Keratinocyte (primary cell): ENCODE measurements at regions not wholly inside any gene's neighbourhood (a gene's known extent, or its start where the extent isn't known, plus 50 kb on each side); places are given as distances from the start of the nearest gene placed in this dataset.

ENCODE experiments used
- DNase-seq: peaks from one replicate; pipeline ENCODE4 v3.0.0-alpha.2; 2011; ENCODE audit warnings: low read depth, missing footprints, low spot score
- FAIRE-seq: peaks from 2 replicates; lab custom pipeline; 2011; peaks lifted over from hg19 to GRCh38; lab: Jason Lieb, UNC
- H2AFZ ChIP-seq: 2 replicates; pipeline ENCODE4 v1.6.0; 2012; ENCODE audit warnings: low read length, control low read depth, inconsistent platforms; ENCODE audit not compliant: control insufficient read depth
- H3K27ac ChIP-seq: 2 replicates; pipeline ENCODE4 v1.5.1; 2011; ENCODE audit warnings: low read length; ENCODE audit not compliant: control insufficient read depth, insufficient read depth
- H3K27me3 ChIP-seq: 3 replicates; pipeline ENCODE4 v1.6.0; 2011; ENCODE audit warnings: low read length; ENCODE audit not compliant: control insufficient read depth, insufficient read depth; ENCODE audit errors: extremely low read depth
- H3K36me3 ChIP-seq, 2 experiments: 2 replicates in 1 of 2; 3 replicates in 1 of 2; pipeline ENCODE4 v1.5.1; 2011; ENCODE audit warnings: low read length in 2 of 2, mild to moderate bottlenecking in 1 of 2; ENCODE audit not compliant: control insufficient read depth in 2 of 2, insufficient read depth in 2 of 2; ENCODE audit errors: extremely low read depth in 1 of 2
- H3K4me1 ChIP-seq: 3 replicates; pipeline ENCODE4 v1.5.1; 2011; ENCODE audit warnings: low read length; ENCODE audit not compliant: control insufficient read depth, insufficient read depth; ENCODE audit errors: extremely low read depth
- H3K4me2 ChIP-seq: 3 replicates; pipeline ENCODE4 v1.6.0; 2011; ENCODE audit warnings: low read depth, low read length; ENCODE audit not compliant: control insufficient read depth, insufficient read depth; ENCODE audit errors: extremely low read depth
- H3K4me3 ChIP-seq, 3 experiments: fragments of 200-600 bp in 1 of 3; sonication (generic) in 1 of 3; 2 replicates in 2 of 3; 3 replicates in 1 of 3; pipeline ENCODE4 v1.5.1; 2011 to 2016; ENCODE audit warnings: low read length in 3 of 3, mild to moderate bottlenecking in 3 of 3, control low read depth in 2 of 3, inconsistent platforms in 1 of 3, low read depth in 1 of 3, mixed read lengths in 1 of 3, mixed run types in 1 of 3, moderate library complexity in 1 of 3; ENCODE audit not compliant: control insufficient read depth in 2 of 3, insufficient read depth in 2 of 3; ENCODE audit errors: extremely low read depth in 1 of 3
- H3K79me2 ChIP-seq: 2 replicates; pipeline ENCODE4 v1.6.0; 2012; ENCODE audit warnings: low read length; ENCODE audit not compliant: control insufficient read depth, insufficient read depth
- H3K9ac ChIP-seq: 3 replicates; pipeline ENCODE4 v1.6.0; 2011; ENCODE audit warnings: low read length; ENCODE audit not compliant: control insufficient read depth, insufficient read depth; ENCODE audit errors: extremely low read depth
- H3K9me1 ChIP-seq: 3 replicates; pipeline ENCODE4 v1.6.0; 2011; ENCODE audit warnings: low read length; ENCODE audit not compliant: control insufficient read depth, insufficient read depth; ENCODE audit errors: extremely low read depth
- H3K9me3 ChIP-seq: 2 replicates; pipeline ENCODE4 v1.5.1; 2012; ENCODE audit warnings: low read depth, low read length; ENCODE audit not compliant: control insufficient read depth
- H4K20me1 ChIP-seq: 3 replicates; pipeline ENCODE4 v1.6.0; 2011; ENCODE audit warnings: low read length; ENCODE audit not compliant: control insufficient read depth, insufficient read depth; ENCODE audit errors: extremely low read depth
- EZH2 ChIP-seq: IDR thresholded peaks from one replicate; pipeline ENCODE4 v1.6.1; 2012; ENCODE audit warnings: inconsistent platforms, mild to moderate bottlenecking, low read length, moderate library complexity
- dilution Hi-C: fragments of 300-500 bp; cut with MboI; formaldehyde crosslinking; loops from one replicate; pipeline ENCODE4 v1.7.0; 2020; ENCODE audit warnings: low sequenced_read_pairs; ENCODE audit not compliant: extremely low pct_ligation_motif_present
- TF ChIP-seq, protein P1 (sequence below), 3 experiments: IDR thresholded peaks in 1 of 3; conservative IDR thresholded peaks in 1 of 3; optimal IDR thresholded peaks in 1 of 3; 2 replicates in 2 of 3; 3 replicates in 1 of 3; pipeline versions ENCODE3 to v1.5.1; 2011; ENCODE audit warnings: low read length in 3 of 3, mild to moderate bottlenecking in 3 of 3, moderate library complexity in 2 of 3, control low read depth in 1 of 3, inconsistent platforms in 1 of 3; ENCODE audit not compliant: insufficient read depth in 2 of 3; ENCODE audit errors: extremely low read depth in 1 of 3

DNA sequence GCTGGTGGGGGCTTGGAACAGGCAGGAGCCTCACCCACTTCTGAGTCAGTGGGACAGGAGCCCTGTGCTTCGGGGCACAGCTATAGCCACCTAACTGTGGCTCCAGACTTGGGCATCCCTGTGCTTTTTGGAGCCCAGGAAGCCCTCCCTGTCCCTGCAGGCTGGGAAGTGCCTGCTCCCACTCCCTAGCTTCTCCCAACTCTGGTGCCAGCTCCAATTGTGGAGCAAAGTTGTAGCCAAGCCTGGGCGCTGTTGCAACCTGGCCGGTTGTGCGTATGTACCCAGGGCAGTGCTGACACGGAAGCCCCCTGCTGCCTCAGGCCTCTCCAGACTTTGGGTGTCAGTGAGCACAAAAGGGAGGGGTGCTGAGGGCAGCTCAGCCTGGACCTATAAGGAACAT lies 601.7 kb upstream of the GJE1 start:
- Histone ChIP-seq H4K20me1 (no peaks in the 10 kb centered on the region), H2AFZ (no peak overlapping the region), H3K4me2 (no peak overlapping the region), H3K79me2 (no peaks in the 10 kb centered on the region), H3K4me1 (no peaks in the 10 kb centered on the region), H3K4me3 (no peak overlapping the region), H3K9me3 (peaks cover 6% of the 10 kb centered on the region), H3K9ac (no peak overlapping the region), H3K27me3 (no peaks in the 10 kb centered on the region), H3K36me3 (no peaks in the 10 kb centered on the region), H3K27ac (no peak overlapping the region), H3K9me1 (no peaks in the 10 kb centered on the region)
- dilution Hi-C loops, result no loop called here
- no peak for DNase-seq
- TF ChIP-seq, protein P1, sequence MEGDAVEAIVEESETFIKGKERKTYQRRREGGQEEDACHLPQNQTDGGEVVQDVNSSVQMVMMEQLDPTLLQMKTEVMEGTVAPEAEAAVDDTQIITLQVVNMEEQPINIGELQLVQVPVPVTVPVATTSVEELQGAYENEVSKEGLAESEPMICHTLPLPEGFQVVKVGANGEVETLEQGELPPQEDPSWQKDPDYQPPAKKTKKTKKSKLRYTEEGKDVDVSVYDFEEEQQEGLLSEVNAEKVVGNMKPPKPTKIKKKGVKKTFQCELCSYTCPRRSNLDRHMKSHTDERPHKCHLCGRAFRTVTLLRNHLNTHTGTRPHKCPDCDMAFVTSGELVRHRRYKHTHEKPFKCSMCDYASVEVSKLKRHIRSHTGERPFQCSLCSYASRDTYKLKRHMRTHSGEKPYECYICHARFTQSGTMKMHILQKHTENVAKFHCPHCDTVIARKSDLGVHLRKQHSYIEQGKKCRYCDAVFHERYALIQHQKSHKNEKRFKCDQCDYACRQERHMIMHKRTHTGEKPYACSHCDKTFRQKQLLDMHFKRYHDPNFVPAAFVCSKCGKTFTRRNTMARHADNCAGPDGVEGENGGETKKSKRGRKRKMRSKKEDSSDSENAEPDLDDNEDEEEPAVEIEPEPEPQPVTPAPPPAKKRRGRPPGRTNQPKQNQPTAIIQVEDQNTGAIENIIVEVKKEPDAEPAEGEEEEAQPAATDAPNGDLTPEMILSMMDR (optimal IDR thresholded peaks at IDR 0.05 in 1 of 3, IDR thresholded peaks at IDR 0.05 in 1 of 3, conservative IDR thresholded peaks at IDR 0.05 in 1 of 3; ENCODE audit: extremely low read depth in 1 of 3, insufficient read depth in 2 of 3, low read length in 3 of 3), result no peak
- TF ChIP-seq EZH2, result no peak
- no peak for FAIRE-seq

DNA sequence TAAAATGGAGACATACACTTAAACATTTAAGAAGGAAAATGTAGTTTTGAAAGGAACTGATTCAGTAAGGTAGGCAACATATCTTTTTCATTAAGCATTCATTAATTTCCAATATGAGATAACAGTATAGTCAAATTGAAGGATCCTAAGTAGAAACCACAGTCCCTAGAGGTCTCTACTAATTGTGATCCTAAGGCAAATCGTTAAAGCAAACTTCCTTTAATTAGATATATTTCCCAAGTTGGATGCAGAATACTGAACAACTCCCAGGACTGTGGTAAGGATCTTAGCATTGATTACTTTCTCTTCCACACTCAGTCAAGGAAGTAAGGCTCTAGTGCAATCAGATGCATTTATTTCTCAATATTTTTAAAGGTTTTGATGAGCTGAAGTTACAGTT lies 604.1 kb upstream of the GJE1 start:
- DNase-seq (no peak), FAIRE-seq (no peak)
- Histone ChIP-seq H3K27ac (no peak overlapping the region), H3K4me2 (no peak overlapping the region), H3K9me1 (no peaks in the 10 kb centered on the region), H3K27me3 (no peaks in the 10 kb centered on the region), H3K4me1 (no peaks in the 10 kb centered on the region), H3K9ac (no peak overlapping the region), H3K79me2 (no peaks in the 10 kb centered on the region), H3K36me3 (no peaks in the 10 kb centered on the region), H3K4me3 (no peak overlapping the region), H4K20me1 (no peaks in the 10 kb centered on the region), H3K9me3 (peaks cover 6% of the 10 kb centered on the region), H2AFZ (no peak overlapping the region)
- dilution Hi-C loops, result no loop called here
- TF ChIP-seq EZH2, result no peak
- TF ChIP-seq, protein P1 (optimal IDR thresholded peaks at IDR 0.05 in 1 of 3, IDR thresholded peaks at IDR 0.05 in 1 of 3, conservative IDR thresholded peaks at IDR 0.05 in 1 of 3; ENCODE audit: extremely low read depth in 1 of 3, insufficient read depth in 2 of 3, low read length in 3 of 3), result no peak
